Left kidney (tissue), 1 donor: ENCODE measurements at regions not wholly inside any gene's neighbourhood (a gene's known extent, or its start where the extent isn't known, plus 50 kb on each side); places are given as distances from the start of the nearest gene placed in this dataset.
"Not testable (repeated sequence)": the region's sequence is repeated elsewhere in the genome, so short reads cannot be mapped to it uniquely, and the experiment has no call there.

ENCODE experiments used
- DNase-seq: peaks from one replicate; pipeline ENCODE4 v3.0.0-alpha.2; 2013

DNA sequence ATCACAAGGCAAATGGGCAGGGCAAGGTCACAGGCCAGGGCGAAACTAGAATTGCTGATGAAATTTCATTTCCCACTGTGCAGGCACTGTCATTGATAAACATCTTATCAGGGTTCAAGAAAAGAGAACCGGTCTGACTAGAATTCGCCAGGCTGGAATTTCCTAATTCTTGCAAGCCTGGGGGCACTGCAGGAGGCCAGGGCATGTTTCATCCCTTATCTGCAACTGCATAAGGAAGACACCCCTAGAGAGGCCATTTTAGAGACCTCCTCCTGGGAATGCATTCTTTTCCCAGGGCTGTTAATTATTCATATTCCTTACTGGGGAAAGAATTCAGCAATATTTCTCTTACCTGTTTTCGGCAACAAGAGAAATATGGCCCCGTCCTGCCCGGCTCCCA lies 266.2 kb upstream of the CYLC2 start:
- DNase-seq = no peak

DNA sequence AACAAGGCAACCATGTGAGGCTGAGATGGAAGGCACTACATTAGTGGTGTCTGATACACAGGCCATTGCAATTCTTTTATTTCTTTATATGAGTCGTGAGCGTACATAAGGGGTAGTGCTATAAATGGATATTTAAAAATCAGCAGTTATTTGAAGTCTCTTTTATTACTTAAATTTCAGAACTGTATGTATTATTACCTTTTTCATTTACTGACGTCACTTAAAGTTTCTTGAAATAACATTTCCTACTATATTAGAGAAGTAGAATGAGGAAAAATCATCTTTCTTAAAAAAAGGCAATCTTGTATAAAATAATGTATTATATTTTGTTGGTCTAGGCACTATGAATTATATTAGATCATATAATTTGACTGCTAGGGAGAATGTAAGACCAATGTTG lies 280.9 kb upstream of the CYLC2 start:
- DNase-seq = no peak

DNA sequence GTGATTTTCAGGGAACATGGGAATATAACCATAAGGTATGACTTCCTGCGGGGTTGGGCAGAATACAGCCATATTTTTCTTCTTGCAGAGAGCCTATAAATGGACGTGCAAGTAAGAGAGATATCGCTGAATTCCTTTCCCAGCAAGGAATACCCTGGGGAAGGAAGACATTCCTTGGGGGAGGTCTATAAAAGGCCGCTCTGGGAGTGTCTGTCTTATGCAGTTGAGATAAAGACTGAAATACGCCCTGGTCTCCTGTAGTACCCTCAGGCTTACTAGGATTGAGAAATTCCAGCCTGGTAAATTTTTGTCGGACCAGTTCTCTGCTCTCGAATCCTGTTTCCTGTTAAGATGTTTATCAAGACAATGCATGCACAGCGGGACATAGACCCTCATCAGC lies 282.2 kb upstream of the CYLC2 start:
- not testable (repeated sequence) for DNase-seq

DNA sequence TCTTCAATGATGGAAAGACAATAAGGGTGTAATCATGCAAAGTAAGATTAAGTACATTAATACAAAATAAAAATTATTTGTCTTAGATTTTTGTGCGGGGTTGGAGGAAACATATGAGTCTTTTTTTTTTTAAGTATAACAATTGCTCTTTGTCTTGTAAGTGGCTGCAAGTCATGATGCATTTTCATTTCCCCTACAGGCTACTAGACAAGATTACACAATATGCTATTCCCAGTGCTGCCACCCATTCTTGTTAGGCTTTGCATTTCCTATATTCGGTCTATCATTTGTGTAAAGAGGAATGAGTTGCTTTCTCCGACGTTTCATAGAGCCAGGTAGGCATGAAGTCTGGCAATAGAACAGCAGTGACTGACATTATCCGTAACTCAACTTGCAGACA lies 294.2 kb upstream of the CYLC2 start:
- no peak for DNase-seq

DNA sequence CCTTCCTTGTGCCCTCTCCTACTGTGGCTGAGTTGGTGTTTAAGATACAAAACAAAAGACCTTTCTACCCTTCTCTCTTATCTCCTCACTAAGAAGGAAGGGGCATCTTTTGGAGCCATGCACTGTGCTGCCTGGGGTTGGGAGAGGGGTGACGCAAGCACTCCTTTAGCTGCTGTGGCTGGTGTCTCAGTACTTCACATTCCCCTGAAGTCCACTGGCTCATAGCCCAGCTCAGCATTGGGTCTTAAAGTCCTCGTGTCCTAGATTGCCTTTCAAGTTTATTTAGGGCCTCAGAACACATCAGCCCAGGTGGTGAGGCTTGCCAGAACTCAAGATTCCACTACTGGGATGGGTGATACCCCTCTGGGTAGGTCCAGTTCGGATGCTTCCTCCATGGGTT lies 325.9 kb upstream of the CYLC2 start:
- no peak for DNase-seq

DNA sequence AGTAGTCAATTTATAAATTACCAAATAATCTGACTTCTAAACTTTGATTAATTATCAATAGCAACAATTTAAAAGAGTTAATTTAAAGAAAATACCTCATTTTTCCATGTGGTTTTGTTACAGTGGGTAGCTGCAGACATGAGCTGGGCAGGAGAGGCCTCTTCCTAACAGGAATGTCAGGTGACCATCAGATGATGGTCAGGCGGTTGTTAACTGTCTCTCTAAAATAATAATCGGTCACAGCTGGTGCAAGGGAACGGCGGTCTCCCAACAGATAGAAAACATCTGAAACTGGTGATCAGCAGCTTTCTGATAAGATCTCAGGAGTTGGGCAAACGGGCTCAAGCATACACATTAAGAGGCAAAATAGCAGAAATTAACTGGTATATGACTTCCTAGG lies 342.7 kb upstream of the CYLC2 start:
- no peak for DNase-seq

DNA sequence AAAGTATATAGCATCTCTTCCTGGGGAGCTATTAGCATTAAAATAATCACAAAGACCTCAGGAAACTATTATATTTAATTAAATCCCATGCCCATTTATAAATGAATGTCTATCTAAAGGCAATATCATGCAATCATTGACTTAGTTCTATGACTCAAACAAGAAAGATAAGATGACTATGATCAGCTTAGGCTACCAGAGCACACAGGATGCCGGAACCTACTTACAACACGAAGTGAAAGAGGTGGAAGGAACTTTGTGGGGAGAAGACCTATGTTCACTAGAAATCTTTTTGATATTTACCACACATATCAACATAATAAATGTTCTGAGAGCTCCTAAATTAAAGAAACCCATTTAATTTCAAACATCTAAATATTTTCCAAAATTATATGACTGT lies 344.2 kb upstream of the CYLC2 start:
- DNase-seq = no peak

DNA sequence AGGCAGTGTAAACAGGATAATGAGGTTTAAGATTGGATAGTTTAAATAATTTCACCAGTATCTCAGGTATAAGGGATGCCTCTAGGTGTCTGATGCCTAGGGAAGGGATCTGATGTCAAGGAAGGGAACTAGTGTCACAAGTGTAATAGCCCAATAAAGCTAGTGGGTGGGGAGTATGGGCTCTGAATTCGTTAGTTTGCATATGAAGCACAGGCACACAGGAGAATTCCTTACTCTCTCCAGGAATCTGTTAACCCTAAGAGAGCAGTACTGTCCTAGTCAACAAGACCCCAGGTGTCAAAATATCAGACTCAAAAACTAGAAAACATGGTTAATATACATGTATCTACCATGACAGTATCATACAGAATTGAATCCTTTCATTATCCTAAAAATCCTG lies 352.5 kb upstream of the CYLC2 start:
- DNase-seq = no peak

DNA sequence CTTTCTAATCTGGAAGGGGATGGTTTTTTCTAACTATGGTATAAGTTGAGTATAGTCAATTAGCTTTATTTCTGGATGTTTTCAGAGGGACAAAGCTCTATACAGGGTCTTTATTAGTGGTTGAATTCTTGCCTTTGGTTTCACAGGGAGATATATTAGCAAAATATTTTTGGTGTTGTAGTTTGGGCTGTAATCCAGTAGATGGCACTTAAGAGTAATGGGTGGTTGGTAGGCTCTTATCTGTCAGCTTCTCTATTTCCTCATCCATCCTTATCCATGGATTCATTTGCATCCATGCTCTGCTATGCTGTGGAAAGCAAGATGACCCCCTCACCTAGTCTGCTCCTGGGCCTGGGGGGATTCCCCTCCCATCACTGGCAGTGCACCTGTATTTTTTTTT lies 363.6 kb upstream of the CYLC2 start:
- no peak for DNase-seq

DNA sequence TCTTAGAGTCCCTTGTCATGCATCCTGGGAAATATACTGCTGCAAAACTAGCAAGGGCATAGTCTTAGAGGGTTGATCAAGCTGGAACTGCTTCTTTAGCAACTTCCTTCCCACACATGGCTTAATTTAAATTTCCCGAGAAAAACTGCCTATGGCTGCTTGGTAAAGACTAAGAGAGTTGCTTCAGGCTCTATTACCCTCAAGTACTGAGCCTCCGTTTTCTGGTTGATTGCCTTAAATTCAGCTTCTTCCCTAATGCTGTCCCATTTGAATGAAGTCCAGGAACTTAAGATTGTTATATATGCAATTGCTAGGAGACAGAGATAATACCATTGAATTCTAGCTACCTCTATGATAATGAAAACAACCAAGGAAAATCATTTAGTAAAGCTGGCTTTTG lies 385.7 kb upstream of the CYLC2 start:
- no peak for DNase-seq

DNA sequence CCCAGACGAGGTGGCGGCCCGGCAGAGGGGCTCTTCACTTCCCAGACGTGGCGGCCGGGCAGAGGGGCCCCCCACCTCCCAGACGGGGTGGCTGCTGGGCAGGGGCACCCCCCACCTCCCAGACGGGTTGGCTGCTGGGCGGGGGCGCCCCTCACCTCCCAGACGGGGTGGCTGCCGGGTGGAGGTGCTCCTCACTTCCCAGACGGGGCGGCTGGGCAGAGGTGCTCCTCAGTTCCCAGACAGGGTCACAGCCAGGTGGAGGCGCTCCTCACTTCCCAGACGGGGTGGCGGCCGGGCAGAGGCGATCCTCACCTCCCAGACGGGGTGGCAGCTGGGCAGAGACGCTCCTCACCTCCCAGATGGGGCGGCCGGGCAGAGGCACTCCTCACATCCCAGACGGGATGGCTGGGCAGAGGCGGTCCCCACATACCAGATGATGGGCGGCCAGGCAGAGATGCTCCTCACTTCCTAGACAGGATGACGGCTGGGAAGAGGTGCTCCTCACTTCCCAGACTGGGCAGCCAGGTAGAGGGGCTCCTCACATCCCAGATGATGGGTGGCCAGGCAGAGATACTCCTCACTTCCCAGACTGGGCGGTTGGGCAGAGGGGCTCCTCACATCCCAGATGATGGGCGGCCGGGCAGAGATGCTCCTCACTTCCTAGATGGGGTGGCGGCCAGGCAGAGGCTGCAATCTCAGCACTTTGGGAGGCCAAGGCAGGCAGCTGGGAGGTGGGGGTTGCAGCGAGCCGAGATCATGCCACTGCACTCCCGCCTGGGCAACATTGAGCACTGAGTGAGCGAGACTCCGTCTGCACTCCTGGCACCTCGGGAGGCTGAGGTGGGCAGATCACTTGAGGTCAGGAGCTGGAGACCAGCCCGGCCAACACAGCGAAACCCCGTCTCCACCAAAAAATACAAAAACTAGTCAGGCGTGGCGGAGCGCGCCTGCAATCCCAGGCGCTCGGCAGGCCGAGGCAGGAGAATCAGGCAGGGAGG lies 391.6 kb upstream of the CYLC2 start:
- not testable (repeated sequence) for DNase-seq

DNA sequence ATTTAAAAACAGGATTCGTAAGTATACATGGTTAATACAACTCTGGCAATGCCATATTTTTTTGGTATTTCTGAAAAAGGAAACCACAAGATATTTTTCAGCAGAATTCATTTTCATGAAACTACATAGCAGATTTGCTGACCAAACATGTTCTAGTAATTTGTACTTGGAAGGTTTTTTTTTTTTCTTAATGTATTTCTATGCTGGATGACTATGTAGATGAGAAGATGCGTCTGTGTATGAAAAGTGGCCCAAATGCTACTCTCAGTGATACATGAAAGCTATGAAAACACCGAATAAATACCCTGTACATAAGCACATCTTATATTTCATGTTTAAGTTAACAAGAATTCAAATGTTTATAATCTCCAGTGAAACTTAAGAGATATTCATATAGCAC lies 400.9 kb upstream of the CYLC2 start:
- no peak for DNase-seq

DNA sequence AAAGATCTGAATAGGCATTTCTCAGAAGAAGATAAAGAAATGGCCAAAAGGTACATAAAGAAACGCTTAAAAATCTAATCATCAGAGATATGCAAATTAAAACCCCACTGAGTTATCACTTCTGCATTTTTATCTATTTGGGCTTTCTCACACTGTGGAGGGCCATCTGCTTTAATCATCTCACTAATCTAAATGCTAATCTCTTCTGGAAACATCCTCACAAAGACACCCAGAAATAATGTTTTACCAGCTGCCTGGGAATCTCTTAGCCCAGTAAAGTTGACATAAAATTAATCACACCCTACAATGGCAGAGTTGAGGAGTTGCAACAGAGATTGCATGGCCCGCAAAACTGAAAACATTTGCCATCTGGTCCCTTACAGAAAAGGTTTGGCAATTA lies 407.9 kb upstream of the CYLC2 start:
- no peak for DNase-seq

DNA sequence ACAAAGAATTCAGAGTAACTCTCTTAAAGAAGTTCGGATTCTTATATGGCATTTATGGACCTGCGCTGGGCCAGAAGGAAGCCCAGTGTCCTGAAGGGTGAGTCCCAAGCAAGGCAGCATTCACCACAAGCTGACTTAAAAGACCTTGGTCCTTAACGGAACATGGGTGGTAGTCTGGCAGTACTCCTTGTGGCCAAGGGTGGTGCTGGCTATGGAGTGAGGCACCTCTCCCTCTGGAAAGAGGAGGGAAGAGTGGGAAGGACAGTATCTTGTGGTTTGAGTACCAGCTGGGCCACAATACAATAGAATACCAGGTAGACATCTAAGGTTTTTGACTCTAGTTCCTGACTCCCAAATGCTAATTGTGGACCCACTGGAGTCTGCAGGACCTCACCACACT lies 425.7 kb upstream of the CYLC2 start:
- no peak for DNase-seq

DNA sequence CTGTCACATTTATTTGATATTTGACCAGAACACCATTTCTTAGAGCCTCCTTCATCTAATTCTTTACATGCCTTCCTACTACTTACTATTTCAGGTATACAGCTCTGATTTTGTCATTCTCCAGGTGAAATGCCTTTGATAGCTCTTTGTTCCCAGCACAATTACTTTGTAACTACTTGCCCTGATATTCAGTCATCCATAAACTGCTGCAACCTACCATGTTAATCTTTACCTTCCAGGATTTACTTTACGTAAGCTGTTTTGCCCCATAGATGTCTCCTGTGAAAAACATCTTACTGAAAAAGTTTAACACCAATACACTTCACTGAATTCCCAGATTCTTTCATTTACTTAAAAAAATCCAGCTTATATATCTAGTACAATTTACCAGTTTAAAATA lies 443.8 kb upstream of the CYLC2 start:
- peak; percentile 11 for DNase-seq

DNA sequence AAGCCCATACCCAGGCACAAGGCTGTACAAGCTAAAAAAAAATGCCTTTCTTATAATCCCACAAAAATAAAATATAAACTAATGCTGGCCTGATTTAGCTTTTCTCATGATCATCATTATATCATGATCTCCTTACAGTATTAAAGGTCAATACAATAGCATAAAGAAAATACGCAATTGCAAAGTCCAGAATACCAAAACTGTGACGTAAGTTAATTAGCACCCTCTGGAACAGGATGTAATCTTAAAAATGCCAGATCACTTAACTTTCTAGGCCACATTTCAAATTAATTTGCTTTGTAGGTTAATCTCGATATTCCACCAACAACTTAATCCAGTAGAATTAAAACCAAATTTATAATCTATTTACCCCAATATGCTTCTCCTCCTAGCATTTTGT lies 444.2 kb upstream of the CYLC2 start:
- DNase-seq = no peak

DNA sequence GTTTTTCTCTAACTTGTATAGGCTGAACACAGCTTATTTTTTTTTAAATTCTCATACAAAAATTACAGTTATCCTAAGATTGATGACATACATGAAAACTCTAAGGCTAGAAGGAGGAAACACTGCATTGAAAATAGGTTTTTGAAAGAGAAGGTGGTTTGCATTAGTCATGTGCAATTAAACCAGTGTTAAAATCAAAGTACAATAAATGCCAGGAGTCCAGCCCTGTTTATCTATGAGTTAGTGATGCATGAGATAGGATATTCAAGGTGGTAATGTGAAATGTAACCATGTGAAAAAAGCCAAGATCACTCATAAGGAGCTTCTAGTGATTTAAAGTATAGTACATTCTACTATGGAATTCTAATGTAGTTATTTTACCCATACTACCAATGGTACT lies 444.9 kb upstream of the CYLC2 start:
- DNase-seq = no peak

DNA sequence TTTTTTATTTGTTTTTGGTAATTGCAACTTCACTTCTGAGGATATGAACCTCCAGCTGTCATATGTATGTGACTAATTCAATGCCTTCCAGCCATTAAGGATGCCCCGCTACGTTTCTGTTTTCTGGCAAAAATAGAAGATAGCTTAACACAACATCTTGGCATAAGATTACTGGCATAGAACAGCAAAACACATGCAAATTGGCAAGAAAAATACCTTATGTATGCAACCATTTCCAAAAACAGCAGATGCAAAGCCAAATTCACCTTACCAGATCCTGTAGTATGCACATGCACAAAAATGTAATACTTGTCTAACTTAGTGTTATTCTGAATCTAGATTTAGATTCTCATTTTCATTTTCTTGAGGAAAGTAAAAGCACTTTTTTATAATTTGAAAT lies 461.1 kb upstream of the CYLC2 start:
- DNase-seq = no peak

DNA sequence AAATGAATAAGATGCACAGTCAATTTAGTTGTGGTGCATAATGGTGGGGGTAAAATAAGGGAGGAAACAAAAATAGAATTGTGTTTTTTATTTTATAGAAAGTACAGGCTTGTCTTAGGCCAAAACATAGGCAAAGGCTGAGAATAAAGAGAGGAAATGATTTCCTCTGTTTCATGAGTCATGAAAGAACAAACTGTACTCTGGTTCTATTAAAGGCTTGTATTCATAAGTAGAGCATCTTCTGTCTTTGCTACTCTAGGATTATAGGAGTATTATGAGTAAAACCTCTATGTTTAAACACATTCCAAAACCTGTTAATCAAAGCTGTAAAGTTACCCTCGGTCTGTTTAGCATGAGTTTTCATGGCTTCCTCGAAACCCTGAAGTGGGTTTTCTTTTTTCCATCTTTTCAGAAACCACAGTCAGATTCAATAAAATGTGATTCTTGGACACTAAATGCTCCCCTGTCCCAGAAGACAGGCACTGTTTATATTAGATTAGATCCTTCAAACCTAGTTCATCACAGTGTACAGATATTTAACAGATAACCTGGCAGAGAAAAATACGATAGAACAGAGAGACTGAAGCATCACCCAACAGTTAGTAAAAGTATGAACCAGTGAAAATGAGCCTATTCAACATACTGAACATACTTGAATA lies 473.9 kb upstream of the CYLC2 start:
- DNase-seq = no peak

DNA sequence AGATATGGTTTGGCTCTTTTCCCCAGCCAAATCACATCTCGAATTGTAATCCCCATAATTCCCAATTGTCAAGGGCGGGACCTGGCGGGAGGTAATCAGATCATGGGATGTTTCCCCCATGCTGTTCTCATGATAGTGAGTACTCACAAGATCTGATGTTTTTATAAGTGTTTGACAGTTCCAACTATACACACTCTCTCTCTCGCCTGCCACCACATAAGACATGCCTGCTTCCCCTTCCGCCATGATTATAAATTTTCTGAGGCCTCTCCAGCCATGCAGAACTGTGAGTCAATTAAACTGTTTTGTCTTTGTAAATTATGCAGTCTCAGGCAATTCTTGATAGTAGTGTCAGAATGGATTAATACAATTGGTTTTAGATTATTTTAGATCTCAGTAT lies 475.7 kb upstream of the CYLC2 start:
- no peak for DNase-seq

DNA sequence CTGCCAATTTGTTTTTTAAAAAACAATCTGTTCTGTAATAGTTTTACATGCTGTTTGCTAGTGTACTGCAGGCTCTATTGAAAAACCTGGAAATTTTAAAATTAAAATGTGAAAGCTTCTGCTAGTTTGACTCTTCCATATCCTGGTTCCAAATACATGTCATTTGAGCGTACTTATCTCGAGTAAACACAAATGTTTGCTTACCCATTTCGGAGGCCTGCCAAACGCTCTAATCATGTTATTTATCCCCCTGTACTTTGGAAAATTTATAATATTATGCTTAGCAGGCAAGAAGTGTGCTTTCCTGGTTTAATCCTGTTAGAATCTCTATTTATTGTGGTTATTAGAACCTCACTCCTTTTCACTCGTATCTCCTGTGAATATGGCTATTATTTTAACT lies 476.8 kb upstream of the CYLC2 start:
- DNase-seq = no peak

DNA sequence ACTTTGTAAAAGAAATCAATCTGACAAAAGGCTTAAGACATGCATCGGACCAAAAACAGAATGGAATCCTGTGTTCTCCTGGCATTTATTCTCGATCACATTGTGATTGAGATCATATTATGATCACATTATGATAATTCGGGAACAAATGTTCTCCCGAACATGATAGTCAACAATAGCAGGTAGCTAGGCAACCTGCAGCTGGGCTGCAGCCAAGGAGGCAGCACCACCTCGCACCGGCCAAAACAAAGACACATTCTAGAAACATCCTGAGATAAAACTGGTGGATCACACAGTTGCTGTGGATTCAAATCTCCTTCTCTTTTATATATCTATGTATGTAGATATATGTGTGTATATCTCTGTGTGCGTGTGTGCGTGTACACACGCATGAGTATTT lies 480.6 kb upstream of the CYLC2 start:
- no peak for DNase-seq

DNA sequence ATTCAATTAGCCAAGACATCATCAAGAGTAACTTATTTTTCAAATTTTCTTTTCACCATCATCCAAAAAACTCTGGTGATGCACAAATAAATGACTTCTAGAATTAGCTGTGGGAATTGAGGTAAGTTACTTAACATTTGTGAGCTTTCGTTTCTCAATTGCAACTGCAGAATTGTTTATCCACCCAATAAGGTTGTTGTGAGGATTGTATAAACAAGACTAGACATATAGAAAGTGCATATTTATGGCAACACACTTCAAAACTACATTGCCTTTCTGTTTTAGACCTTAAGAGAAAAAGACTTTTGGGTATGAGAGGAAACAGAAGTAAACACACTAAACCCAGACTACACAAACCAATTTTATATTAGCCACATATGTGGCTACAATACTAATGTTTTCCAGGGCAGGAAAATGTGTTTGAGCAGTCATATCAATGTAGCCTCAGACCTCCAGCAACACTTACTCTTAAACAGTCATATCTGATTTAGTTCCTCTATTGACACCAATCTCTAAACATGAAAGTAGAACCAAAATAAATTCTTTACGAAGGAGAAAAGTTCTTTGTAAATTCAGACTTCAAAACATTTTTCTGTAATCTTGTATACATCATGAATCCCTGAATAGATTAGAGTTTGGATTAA lies 488.0 kb upstream of the CYLC2 start:
- DNase-seq = no peak
